ENCODE measurements at regions not wholly inside any gene's neighbourhood (a gene's known extent, or its start where the extent isn't known, plus 50 kb on each side); places are given as distances from the start of the nearest gene placed in this dataset.

DNA sequence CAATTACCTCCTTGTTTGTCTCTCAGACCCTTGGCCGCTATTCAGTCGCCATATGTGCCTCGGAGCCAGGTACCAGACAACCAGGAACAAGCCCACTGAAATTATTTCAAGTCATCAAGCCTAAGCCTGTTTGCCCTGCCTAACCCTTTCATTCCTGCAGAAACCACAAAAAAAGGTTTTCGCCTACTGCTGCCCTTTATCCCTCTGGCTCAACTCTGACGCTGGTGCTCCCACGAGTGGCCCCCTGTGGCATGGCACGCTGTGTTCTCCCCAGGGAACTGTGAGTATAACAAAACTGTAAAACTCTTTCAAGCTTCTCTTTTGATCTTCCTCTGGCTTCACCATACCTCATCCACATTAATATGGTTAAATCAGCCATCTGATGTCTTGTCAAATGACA is 215.7 kb upstream of the CDC14C start:
- intact Hi-C loops (cut with micrococcal nuclease; ENCODE audit: unreplicated experiment) (no loop called here), in situ Hi-C loops (cut with HindIII; ENCODE audit: low pct_unique_long_range_greater_than_20kb, low sequenced_read_pairs) (no loop called here)
- POLR2A ChIA-PET: no interaction called here
- Histone ChIP-seq H3K9me3 (ENCODE audit: control insufficient read depth, insufficient read depth, low read depth, low read length) (no peaks in the 10 kb centered on the region), H3K36me3 (ENCODE audit: control insufficient read depth, insufficient read depth, low read length) (no peaks in the 10 kb centered on the region), H3K27me3 (ENCODE audit: control insufficient read depth, insufficient read depth, low read length) (no peaks in the 10 kb centered on the region), H3K4me3 (ENCODE audit: low read depth in 2 of 2, low read length in 2 of 2) (no peak overlapping the region), H3K27ac (ENCODE audit: low read length) (no peak overlapping the region), H3K4me1 (ENCODE audit: control insufficient read depth, insufficient read depth, low read length) (no peaks in the 10 kb centered on the region)
- no peak for TF ChIP-seq POLR2AphosphoS5 (IDR thresholded peaks at IDR 0.05; ENCODE audit: low read depth, low read length)
- TF ChIP-seq, protein P1, sequence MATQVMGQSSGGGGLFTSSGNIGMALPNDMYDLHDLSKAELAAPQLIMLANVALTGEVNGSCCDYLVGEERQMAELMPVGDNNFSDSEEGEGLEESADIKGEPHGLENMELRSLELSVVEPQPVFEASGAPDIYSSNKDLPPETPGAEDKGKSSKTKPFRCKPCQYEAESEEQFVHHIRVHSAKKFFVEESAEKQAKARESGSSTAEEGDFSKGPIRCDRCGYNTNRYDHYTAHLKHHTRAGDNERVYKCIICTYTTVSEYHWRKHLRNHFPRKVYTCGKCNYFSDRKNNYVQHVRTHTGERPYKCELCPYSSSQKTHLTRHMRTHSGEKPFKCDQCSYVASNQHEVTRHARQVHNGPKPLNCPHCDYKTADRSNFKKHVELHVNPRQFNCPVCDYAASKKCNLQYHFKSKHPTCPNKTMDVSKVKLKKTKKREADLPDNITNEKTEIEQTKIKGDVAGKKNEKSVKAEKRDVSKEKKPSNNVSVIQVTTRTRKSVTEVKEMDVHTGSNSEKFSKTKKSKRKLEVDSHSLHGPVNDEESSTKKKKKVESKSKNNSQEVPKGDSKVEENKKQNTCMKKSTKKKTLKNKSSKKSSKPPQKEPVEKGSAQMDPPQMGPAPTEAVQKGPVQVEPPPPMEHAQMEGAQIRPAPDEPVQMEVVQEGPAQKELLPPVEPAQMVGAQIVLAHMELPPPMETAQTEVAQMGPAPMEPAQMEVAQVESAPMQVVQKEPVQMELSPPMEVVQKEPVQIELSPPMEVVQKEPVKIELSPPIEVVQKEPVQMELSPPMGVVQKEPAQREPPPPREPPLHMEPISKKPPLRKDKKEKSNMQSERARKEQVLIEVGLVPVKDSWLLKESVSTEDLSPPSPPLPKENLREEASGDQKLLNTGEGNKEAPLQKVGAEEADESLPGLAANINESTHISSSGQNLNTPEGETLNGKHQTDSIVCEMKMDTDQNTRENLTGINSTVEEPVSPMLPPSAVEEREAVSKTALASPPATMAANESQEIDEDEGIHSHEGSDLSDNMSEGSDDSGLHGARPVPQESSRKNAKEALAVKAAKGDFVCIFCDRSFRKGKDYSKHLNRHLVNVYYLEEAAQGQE (IDR thresholded peaks at IDR 0.05; ENCODE audit: insufficient read depth in 1 of 2, low read depth in 2 of 2, low read length in 1 of 2): no peak
- no peak for TF ChIP-seq SIN3A (IDR thresholded peaks at IDR 0.05; ENCODE audit: borderline replicate concordance, insufficient read depth, low read depth, low read length)
- TF ChIP-seq, protein P2, sequence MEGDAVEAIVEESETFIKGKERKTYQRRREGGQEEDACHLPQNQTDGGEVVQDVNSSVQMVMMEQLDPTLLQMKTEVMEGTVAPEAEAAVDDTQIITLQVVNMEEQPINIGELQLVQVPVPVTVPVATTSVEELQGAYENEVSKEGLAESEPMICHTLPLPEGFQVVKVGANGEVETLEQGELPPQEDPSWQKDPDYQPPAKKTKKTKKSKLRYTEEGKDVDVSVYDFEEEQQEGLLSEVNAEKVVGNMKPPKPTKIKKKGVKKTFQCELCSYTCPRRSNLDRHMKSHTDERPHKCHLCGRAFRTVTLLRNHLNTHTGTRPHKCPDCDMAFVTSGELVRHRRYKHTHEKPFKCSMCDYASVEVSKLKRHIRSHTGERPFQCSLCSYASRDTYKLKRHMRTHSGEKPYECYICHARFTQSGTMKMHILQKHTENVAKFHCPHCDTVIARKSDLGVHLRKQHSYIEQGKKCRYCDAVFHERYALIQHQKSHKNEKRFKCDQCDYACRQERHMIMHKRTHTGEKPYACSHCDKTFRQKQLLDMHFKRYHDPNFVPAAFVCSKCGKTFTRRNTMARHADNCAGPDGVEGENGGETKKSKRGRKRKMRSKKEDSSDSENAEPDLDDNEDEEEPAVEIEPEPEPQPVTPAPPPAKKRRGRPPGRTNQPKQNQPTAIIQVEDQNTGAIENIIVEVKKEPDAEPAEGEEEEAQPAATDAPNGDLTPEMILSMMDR (IDR thresholded peaks at IDR 0.05): no peak
- no peak for TF ChIP-seq TCF7L2 (IDR thresholded peaks at IDR 0.05; ENCODE audit: low read depth, low read length)
- CTCF ChIA-PET: no interaction called here
- no TSS peak for BruUV-seq (replicated peaks)
- DNase-seq (ENCODE audit: low read depth, low spot score): no peak
- ATAC-seq: no peak; the same call in 1 of the 2 replicates

DNA sequence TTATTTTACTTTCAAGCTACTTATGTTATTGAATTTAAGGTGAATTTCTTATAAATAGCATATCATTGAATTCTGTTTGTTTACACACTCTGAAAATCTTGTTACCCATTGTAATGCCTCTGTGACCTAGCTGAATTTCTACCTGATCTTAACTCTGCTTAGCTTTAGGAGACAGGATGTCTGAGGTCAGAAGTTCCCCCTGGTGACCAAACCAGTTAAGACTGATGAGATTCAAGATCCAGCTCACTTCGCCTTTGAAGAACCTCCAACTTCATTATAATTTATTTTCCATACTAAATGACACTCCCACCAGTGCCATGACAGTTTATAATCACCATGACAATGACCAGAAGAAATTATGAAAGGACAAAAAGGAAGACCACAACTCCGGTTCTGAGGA is 213.4 kb upstream of the CDC14C start:
- no peaks in the 10 kb centered on the region for H3K36me3 ChIP-seq (ENCODE audit: control insufficient read depth, insufficient read depth, low read length)
- no peak overlapping the region for H3K27ac ChIP-seq (ENCODE audit: low read length)
- no peak overlapping the region for H3K4me3 ChIP-seq (ENCODE audit: low read depth in 2 of 2, low read length in 2 of 2)
- H3K27me3 ChIP-seq (ENCODE audit: control insufficient read depth, insufficient read depth, low read length): no peaks in the 10 kb centered on the region
- in situ Hi-C loops (cut with HindIII; ENCODE audit: low pct_unique_long_range_greater_than_20kb, low sequenced_read_pairs) (no loop called here), intact Hi-C loops (cut with micrococcal nuclease; ENCODE audit: unreplicated experiment) (no loop called here)
- CTCF ChIA-PET: no interaction called here
- H3K9me3 ChIP-seq (ENCODE audit: control insufficient read depth, insufficient read depth, low read depth, low read length): no peaks in the 10 kb centered on the region
- no peaks in the 10 kb centered on the region for H3K4me1 ChIP-seq (ENCODE audit: control insufficient read depth, insufficient read depth, low read length)
- ATAC-seq: no peak
- DNase-seq (ENCODE audit: low read depth, low spot score): no peak
- POLR2A ChIA-PET: no interaction called here
- BruUV-seq (replicated peaks): no TSS peak
- TF ChIP-seq SIN3A (IDR thresholded peaks at IDR 0.05; ENCODE audit: borderline replicate concordance, insufficient read depth, low read depth, low read length) (no peak), TCF7L2 (IDR thresholded peaks at IDR 0.05; ENCODE audit: low read depth, low read length) (no peak), POLR2AphosphoS5 (IDR thresholded peaks at IDR 0.05; ENCODE audit: low read depth, low read length) (no peak)
- TF ChIP-seq, protein P2 (IDR thresholded peaks at IDR 0.05): no peak
- TF ChIP-seq, protein P1 (IDR thresholded peaks at IDR 0.05; ENCODE audit: insufficient read depth in 1 of 2, low read depth in 2 of 2, low read length in 1 of 2): no peak

Data from Panc1 (cell line).